ENCODE measurements at regions not wholly inside any gene's neighbourhood (a gene's known extent, or its start where the extent isn't known, plus 50 kb on each side); places are given as distances from the start of the nearest gene placed in this dataset.
"Not testable (repeated sequence)": the region's sequence is repeated elsewhere in the genome, so short reads cannot be mapped to it uniquely, and the experiment has no call there.

- Histone ChIP-seq H3K27me3 (no peaks in the 10 kb centered on the region), H2AFZ (no peak overlapping the region), H3K79me2 (no peaks in the 10 kb centered on the region), H4K20me1 (ENCODE audit: insufficient read depth, poor library complexity, severe bottlenecking) (no peaks in the 10 kb centered on the region), H3K4me2 (no peak overlapping the region), H3K4me1 (ENCODE audit: insufficient read depth) (no peaks in the 10 kb centered on the region), H3K9me3 (ENCODE audit: low read depth) (no peaks in the 10 kb centered on the region), H3K4me3 (no peak overlapping the region), H3K36me3 (replicated peaks; ENCODE audit: insufficient read depth, low read depth) (no peaks in the 10 kb centered on the region), H3K9me2 (replicated peaks; ENCODE audit: insufficient read depth) (no peaks in the 10 kb centered on the region), H3K27ac (no peak overlapping the region)
- no peak for DNase-seq (ENCODE audit: low spot score)
- TF ChIP-seq EZH2 (IDR thresholded peaks at IDR 0.05; ENCODE audit: borderline replicate concordance) (no peak), CTCF (IDR thresholded peaks at IDR 0.05; ENCODE audit: poor library complexity) (no peak), EZH2phosphoT487 (IDR thresholded peaks at IDR 0.05; ENCODE audit: low read depth, severe bottlenecking, unreplicated experiment) (no peak)
- 76% methylated on average over 1 of the region's 1 CpG for WGBS (ENCODE audit: low lambda C conversion rate, missing lambda C conversion rate)
These were observed 491.7 kb upstream of the PIK3R1 start for GRCh38 chr5:67723873-67724272.

GRCh38 chr5:67722582-67722981 lies 493.0 kb upstream of the PIK3R1 start:
- DNase-seq (ENCODE audit: low spot score); H3K27ac ChIP-seq; H3K4me3 ChIP-seq; H3K79me2 ChIP-seq; H3K9me3 ChIP-seq (ENCODE audit: low read depth); H3K9me2 ChIP-seq (replicated peaks; ENCODE audit: insufficient read depth); H3K4me1 ChIP-seq (ENCODE audit: insufficient read depth); H2AFZ ChIP-seq; H3K4me2 ChIP-seq; H3K27me3 ChIP-seq; H4K20me1 ChIP-seq (ENCODE audit: insufficient read depth, poor library complexity, severe bottlenecking); H3K36me3 ChIP-seq (replicated peaks; ENCODE audit: insufficient read depth, low read depth): not testable (repeated sequence)
- 97% methylated on average over 2 of the region's 2 CpGs for WGBS (ENCODE audit: low lambda C conversion rate, missing lambda C conversion rate)

- H3K4me2 ChIP-seq, result no peak overlapping the region
- WGBS (ENCODE audit: low lambda C conversion rate, missing lambda C conversion rate), result 88% methylated on average over 2 of the region's 2 CpGs
- H3K9me3 ChIP-seq (ENCODE audit: low read depth), result no peaks in the 10 kb centered on the region
- H3K9me2 ChIP-seq (replicated peaks; ENCODE audit: insufficient read depth), result no peaks in the 10 kb centered on the region
- H3K36me3 ChIP-seq (replicated peaks; ENCODE audit: insufficient read depth, low read depth), result no peaks in the 10 kb centered on the region
- no peaks in the 10 kb centered on the region for H3K4me1 ChIP-seq (ENCODE audit: insufficient read depth)
- H3K27me3 ChIP-seq, result no peaks in the 10 kb centered on the region
- no peak overlapping the region for H2AFZ ChIP-seq
- no peak for DNase-seq (ENCODE audit: low spot score)
- no peak overlapping the region for H3K4me3 ChIP-seq
- no peaks in the 10 kb centered on the region for H4K20me1 ChIP-seq (ENCODE audit: insufficient read depth, poor library complexity, severe bottlenecking)
- no peak for TF ChIP-seq EZH2 (IDR thresholded peaks at IDR 0.05; ENCODE audit: borderline replicate concordance)
- no peak for TF ChIP-seq EZH2phosphoT487 (IDR thresholded peaks at IDR 0.05; ENCODE audit: low read depth, severe bottlenecking, unreplicated experiment)
- no peak for TF ChIP-seq CTCF (IDR thresholded peaks at IDR 0.05; ENCODE audit: poor library complexity)
- no peak overlapping the region for H3K27ac ChIP-seq
- H3K79me2 ChIP-seq, result no peaks in the 10 kb centered on the region
These were observed 495.3 kb upstream of the PIK3R1 start for GRCh38 chr5:67720162-67720772.

- no peak for TF ChIP-seq EZH2 (IDR thresholded peaks at IDR 0.05; ENCODE audit: borderline replicate concordance)
- no peak for TF ChIP-seq EZH2phosphoT487 (IDR thresholded peaks at IDR 0.05; ENCODE audit: low read depth, severe bottlenecking, unreplicated experiment)
- TF ChIP-seq CTCF (IDR thresholded peaks at IDR 0.05; ENCODE audit: poor library complexity), result no peak
- no peak for DNase-seq (ENCODE audit: low spot score)
- no peak overlapping the region for H3K27ac ChIP-seq
- peaks cover 4% of the 10 kb centered on the region for H3K9me3 ChIP-seq (ENCODE audit: low read depth)
- H3K4me2 ChIP-seq, result no peak overlapping the region
- H3K27me3 ChIP-seq, result no peaks in the 10 kb centered on the region
- no peaks in the 10 kb centered on the region for H3K79me2 ChIP-seq
- no peaks in the 10 kb centered on the region for H3K9me2 ChIP-seq (replicated peaks; ENCODE audit: insufficient read depth)
- H3K36me3 ChIP-seq (replicated peaks; ENCODE audit: insufficient read depth, low read depth), result no peaks in the 10 kb centered on the region
- H3K4me3 ChIP-seq, result no peak overlapping the region
- no peaks in the 10 kb centered on the region for H4K20me1 ChIP-seq (ENCODE audit: insufficient read depth, poor library complexity, severe bottlenecking)
- no peak overlapping the region for H2AFZ ChIP-seq
- no peaks in the 10 kb centered on the region for H3K4me1 ChIP-seq (ENCODE audit: insufficient read depth)
These were observed 505.4 kb upstream of the CD180 start for GRCh38 chr5:67702008-67702407.

All from hepatocyte (in vitro differentiated cells).